HG03103 (cell line): ENCODE measurements at regions not wholly inside any gene's neighbourhood (a gene's known extent, or its start where the extent isn't known, plus 50 kb on each side); places are given as distances from the start of the nearest gene placed in this dataset.
A peak's percentile ranks its signal among the peaks of the same experiment; 100 is the strongest.

Source experiments
- ATAC-seq: cut with Tn5 transposase; IDR thresholded peaks from one replicate; pipeline ENCODE4 v1.9.1; 2021; ENCODE audit warnings: low read depth; ENCODE audit not compliant: unreplicated experiment

GRCh38 chr7:155173905-155174304 lies 103.8 kb downstream of the HTR5A start:
- ATAC-seq, result no peak

- no peak for ATAC-seq
These were observed 108.0 kb downstream of the HTR5A start for GRCh38 chr7:155178096-155178495.

- no peak for ATAC-seq
These were observed 111.6 kb downstream of the HTR5A start for GRCh38 chr7:155181768-155182167.

GRCh38 chr7:155182406-155182970 lies 112.4 kb downstream of the HTR5A start:
- ATAC-seq, result no peak

- no peak for ATAC-seq
These were observed 113.5 kb downstream of the HTR5A start for GRCh38 chr7:155183655-155184054.

GRCh38 chr7:155184923-155185322 lies 112.8 kb upstream of the INSIG1 start:
- ATAC-seq, result no peak

- ATAC-seq, result no peak
These were observed 110.5 kb upstream of the INSIG1 start for GRCh38 chr7:155187061-155187785.

- no peak for ATAC-seq
These were observed 109.3 kb upstream of the INSIG1 start for GRCh38 chr7:155188357-155188756.

- no peak for ATAC-seq
These were observed 108.7 kb upstream of the INSIG1 start for GRCh38 chr7:155188821-155189581.

- no peak for ATAC-seq
These were observed 108.1 kb upstream of the INSIG1 start for GRCh38 chr7:155189590-155189989.

GRCh38 chr7:155190688-155191087 lies 107.0 kb upstream of the INSIG1 start:
- peak; percentile 70 for ATAC-seq

- ATAC-seq, result no peak
These were observed 106.5 kb upstream of the INSIG1 start for GRCh38 chr7:155191137-155191536.

- peak; percentile 54 for ATAC-seq
These were observed 105.7 kb upstream of the INSIG1 start for GRCh38 chr7:155191901-155192478.

GRCh38 chr7:155192961-155193640 lies 104.6 kb upstream of the INSIG1 start:
- ATAC-seq, result no peak

GRCh38 chr7:155193716-155194115 lies 104.0 kb upstream of the INSIG1 start:
- no peak for ATAC-seq

- ATAC-seq, result no peak
These were observed 103.1 kb upstream of the INSIG1 start for GRCh38 chr7:155194382-155195140.

GRCh38 chr7:155195939-155196523 lies 101.6 kb upstream of the INSIG1 start:
- ATAC-seq, result no peak

- ATAC-seq, result no peak
These were observed 99.3 kb upstream of the INSIG1 start for GRCh38 chr7:155198196-155198892.
